Spleen (tissue), 7 donors: ENCODE measurements at regions not wholly inside any gene's neighbourhood (a gene's known extent, or its start where the extent isn't known, plus 50 kb on each side); places are given as distances from the start of the nearest gene placed in this dataset.

Experiments
- POLR2A ChIP-seq, 3 donors: fragments of 450-650 bp; IDR thresholded peaks; one replicate each; pipeline ENCODE4 v1.5.1; 2017; ENCODE audit warnings: antibody characterized with exemption in 3 of 3, mild to moderate bottlenecking in 1 of 3
- TF ChIP-seq, protein P1 (sequence below), 11 experiments: fragments of 200-600 bp in 7 of 11; fragments of 450-650 bp in 4 of 11; sonication (generic) in 4 of 11; IDR thresholded peaks in 8 of 11; conservative IDR thresholded peaks in 3 of 11; 1 replicate in 7 of 11; 2 replicates in 4 of 11; pipeline versions ENCODE4 v1.4.0 to v1.8.0; 2016 to 2021; ENCODE audit warnings: antibody characterized with exemption in 11 of 11, inconsistent platforms in 4 of 11, mild to moderate bottlenecking in 1 of 11
- donor health status: DM: no; HTN: no; CAD: no; lungs with moderate emphysema.
- donor health status: DM: no; HTN: no; CAD: no.
- donor health status: DM: no; HTN: no; CAD: no.

DNA sequence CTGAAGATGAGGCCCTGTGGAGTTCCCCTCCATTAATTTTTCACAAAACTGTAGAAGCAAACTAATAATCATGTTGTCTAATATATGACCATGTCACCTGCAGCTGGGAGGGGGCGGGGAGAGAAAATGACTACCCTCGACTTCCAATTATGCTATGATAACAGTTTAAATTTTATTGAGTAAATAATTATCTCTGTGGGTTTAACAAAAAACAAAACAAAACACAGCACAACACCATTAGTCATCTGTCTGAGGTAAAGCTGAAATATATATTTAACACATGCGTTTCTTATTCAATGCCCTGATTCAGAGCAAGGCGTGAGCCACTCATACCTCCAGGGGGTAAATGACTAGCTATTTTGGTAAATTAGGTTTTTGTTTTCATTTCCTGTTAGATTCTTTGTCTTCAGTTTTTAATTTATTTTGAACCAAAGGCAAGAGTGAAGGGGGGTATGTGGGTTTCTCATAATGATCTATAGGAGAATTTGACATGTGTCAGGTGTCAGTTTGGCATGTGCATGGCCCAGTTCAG is 77.4 kb upstream of the ZCCHC2 start:
- TF ChIP-seq, protein P1, sequence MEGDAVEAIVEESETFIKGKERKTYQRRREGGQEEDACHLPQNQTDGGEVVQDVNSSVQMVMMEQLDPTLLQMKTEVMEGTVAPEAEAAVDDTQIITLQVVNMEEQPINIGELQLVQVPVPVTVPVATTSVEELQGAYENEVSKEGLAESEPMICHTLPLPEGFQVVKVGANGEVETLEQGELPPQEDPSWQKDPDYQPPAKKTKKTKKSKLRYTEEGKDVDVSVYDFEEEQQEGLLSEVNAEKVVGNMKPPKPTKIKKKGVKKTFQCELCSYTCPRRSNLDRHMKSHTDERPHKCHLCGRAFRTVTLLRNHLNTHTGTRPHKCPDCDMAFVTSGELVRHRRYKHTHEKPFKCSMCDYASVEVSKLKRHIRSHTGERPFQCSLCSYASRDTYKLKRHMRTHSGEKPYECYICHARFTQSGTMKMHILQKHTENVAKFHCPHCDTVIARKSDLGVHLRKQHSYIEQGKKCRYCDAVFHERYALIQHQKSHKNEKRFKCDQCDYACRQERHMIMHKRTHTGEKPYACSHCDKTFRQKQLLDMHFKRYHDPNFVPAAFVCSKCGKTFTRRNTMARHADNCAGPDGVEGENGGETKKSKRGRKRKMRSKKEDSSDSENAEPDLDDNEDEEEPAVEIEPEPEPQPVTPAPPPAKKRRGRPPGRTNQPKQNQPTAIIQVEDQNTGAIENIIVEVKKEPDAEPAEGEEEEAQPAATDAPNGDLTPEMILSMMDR (IDR thresholded peaks at IDR 0.05 in 8 of 11, conservative IDR thresholded peaks at IDR 0.05 in 3 of 11), result no peak
- TF ChIP-seq POLR2A (IDR thresholded peaks at IDR 0.05), result no peak
